ENCODE measurements at regions not wholly inside any gene's neighbourhood (a gene's known extent, or its start where the extent isn't known, plus 50 kb on each side); places are given as distances from the start of the nearest gene placed in this dataset.
"Not testable (repeated sequence)": the region's sequence is repeated elsewhere in the genome, so short reads cannot be mapped to it uniquely, and the experiment has no call there.

DNA sequence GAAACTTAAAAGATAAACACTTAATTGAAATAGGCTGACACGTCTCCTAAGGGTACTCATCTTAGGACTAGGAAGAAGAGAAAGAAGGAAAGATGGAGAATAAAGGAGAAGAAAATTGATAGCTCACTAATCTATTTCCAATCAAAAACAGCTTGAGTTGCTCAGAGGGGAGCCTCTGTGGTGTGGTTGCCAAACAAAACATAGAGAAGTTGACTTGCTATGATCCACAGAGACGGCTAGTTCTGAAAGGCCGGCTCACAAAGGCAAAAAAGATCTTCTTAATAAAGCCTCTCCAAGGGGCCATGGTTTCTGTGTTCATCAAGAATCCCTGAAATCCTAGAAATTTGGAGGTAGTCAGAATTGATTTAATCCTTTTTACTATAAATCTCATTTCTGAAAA lies 644.1 kb downstream of the LMO4 start:
- DNase-seq: no peak

DNA sequence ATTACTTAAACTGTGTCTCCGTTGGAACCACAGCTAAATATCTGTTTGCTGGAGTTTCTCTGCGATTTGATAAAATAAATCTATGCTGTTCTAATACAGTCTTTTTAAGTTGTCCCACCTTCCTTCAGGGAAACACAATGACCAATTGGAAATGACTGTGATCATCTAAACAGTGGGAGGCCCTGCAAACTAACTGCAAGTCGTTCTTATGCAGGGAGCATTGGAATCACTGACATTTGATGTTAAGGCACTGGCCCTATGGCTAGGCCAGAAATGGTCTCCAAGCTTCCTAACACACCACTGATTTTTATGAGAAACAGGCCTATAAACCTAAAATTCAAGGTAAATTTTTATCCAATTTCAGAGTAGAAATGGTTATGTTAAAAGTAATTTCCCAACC lies 645.2 kb downstream of the LMO4 start:
- no peak for DNase-seq

DNA sequence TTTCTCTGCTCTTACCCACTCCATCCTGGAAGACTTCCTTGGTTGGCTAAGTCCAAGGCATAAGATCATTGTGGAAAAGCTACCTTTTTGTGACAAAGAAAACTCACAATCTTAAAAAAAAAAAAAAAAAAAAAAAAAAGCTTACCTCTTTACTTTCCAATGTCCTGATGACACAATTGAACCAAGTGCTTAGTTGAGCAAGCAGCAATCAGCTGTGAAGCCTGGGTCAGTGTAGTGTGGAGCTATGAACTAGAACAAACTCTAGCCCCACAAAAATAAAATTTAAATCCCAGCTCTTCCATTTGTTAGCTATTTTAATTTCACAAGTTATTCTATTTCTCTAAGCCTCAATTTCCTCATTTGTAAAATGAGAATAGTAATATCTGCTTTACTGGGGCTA lies 647.6 kb downstream of the LMO4 start:
- no peak for DNase-seq

DNA sequence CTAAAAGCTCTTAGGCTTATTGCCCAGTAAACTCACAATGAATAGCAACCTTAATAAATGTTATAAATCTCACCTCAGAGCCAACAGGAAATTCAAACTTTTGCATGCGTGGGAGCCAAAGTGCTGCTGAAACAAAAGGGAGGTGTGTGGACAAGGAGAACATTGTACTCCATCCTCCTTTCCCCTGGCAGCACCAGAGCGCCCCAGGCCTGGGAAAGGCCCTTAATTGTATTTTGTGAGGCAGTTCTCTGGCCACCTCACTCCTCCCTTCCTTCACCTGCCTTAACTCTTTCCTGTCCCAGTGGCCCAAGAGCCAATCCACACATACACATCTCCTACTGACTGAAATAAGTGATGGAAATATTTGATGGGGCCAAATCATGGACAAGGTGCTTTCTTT lies 648.5 kb downstream of the LMO4 start:
- DNase-seq: no peak

DNA sequence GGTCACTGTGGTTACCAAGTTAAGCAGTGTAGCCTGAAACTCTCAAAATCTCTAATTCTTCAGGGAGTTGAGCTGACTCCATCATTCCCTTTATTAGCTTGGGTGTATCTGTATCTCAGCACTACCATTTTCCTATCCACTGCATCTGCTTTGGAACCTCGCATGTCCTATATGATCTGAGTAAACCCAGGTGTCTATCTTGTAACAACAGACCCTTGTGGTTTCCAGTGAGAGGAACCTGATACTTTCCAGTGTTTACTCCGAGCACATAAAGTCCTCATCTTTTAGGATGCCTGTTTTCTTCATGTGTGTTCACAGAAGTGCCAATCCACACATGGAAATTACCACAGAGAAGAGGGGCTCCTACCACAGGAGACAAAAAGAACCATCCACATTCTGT lies 650.4 kb downstream of the LMO4 start:
- DNase-seq: no peak

DNA sequence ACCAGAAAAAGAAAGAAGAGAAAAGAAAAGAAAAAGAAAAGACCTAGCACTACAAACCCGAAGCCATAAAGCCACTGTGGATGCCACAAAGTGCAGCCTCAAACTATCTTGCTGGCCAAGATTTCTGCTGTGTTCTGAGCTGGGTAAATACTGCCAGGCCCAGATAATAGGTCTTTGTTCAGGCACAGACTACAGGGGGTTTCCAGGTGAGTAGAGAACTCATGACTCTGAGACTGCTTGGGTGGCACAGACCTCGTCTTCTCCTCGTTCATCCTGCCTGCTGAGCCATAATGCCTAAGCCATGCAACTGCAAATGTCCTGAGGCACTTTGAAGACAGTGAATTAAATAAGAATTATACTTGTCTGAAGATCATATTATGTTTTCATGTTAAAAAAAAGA lies 651.8 kb downstream of the LMO4 start:
- DNase-seq: no peak

DNA sequence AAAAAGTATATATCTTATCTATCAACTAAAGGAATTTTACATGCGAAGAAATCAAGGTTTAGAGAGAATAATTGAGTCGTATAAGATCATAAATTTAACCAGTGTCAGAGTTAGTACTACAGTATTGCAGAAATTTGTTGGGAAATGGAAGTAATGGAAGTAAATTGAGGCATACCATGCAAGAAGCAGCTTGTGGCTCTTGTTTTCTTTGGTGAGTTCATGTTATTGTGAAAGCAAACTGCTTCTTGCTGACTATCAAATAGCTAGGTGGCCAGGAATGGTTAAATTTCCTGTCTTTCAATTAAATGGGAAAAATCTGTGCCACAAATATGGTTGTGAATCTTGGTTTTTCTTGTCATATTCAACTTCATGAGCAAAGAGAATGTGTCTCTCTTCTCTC lies 652.7 kb downstream of the LMO4 start:
- no peak for DNase-seq

DNA sequence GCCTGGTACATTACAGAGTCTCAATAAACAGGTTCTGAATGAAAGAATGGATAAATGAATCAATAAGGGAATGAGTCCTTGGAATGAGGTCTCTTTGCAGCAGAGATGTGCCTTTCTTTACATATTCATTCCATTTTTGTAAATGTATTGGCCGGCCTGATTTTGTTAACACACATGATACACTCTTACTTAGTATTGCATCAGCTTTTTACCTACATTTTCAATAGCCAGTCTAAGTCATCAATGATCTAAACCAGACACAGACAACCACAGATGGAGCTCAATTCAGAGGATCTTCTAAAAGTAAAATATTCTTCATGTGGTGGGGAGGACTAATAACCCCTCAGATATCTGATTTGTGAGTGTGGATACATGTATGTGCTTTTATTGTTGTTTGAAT lies 653.1 kb downstream of the LMO4 start:
- DNase-seq: no peak

DNA sequence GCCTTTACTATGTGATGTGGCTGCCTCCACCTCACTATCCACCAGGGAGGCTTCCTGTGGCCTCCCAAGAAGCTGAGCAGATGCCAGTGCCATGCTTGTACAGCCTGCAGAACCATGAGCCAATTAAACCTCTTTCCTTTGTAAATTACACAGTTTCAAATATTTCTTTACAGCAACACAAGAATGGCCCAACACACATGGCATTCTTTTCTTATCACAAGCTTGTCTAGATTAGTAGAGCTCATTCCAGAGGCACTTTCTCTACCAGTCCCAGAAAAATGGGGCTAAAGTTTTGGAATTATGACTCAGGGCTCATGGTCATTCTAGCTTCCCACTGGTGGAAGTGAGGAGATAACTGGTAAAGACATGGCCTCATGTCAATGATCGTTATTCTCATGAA lies 655.2 kb downstream of the LMO4 start:
- no peak for DNase-seq

DNA sequence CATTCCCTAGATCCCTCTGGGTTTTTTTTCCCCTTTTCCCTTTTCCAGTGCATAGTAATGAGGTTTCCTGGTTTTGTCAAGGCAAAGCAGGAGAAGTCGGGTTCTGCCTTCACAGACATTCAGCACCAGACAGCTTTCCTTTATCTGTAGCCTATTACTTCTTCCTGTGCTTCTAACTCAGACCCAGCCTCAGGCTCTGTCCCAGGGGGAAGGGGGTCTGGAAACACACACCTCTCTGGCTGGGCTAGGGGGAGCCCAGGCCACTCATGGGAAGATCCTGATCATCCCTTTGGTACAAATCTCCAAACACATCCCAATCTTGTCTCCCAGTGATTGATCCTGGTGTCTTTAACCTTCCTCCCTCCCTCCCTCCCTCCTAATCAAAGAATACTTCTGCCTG lies 656.4 kb downstream of the LMO4 start:
- no peak for DNase-seq

DNA sequence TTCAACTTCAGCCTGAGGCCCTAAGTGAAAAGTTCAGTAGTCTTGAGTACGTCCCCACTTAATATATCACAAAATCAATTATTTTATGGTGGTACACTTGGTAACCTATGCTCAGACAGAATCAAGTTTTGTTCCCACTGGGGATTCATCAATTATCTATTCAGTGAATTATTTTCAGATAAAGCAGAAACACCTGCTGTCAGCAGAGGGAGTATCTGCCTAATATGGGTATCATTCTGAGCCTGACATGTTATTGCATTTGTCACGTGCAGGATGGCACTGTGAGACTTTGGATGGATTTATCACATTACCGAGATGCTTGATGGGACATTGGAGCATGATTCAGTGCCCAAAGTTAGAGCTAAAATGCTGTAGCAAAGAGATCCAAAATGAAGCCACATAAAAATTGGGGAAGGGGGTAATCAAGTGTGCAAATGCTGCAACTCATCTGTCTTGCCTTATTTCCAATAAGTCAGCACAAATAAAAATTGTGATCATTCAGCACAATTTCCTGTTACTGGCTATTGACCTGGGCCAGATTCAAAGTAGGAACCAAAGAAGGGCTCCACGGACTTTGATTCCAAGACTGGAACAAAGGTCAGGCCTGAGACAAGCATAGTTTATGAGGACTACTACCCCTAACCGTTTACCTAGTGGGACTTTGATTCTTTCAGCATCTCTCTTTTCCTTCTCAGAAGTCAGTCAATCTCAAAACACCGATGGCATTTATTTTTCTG lies 657.6 kb downstream of the LMO4 start:
- no peak for DNase-seq

DNA sequence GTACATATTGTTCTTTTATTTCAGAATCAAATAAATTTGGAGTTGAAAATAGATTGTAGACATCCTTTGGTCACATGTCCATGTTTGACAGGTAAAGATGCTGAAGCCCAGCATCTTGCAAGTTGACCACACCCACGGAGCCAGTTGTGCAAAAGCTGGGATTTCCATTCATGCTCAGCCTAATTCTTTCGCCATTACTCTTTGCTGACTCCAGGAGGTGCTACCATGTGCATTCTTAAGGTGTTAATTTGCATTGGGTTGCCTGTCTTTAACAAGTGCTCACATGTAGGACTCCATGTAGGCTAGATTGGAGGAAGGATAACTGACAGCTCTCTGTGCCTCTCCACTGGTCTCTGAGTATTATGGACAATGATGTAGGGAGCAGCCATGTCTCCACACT lies 660.7 kb downstream of the LMO4 start:
- no peak for DNase-seq

DNA sequence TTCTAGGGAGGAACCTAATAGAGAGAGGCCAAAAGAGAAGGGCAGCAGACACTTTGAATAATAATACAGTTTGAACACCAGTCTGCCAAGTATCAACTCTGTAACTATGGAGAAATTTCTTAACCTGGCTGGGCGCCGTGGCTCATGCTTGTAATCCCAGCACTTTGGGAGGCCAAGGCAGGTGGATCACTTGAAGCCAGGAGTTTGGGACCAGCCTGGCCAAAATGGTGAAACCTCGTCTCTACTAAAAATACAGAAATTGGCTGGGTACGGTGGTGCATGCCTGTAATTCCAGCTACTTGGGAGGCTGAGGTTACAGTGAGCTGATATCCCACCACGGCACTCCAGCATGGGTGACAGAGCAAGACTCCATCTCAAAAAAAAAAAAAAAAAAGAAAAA lies 663.9 kb downstream of the LMO4 start:
- not testable (repeated sequence) for DNase-seq

DNA sequence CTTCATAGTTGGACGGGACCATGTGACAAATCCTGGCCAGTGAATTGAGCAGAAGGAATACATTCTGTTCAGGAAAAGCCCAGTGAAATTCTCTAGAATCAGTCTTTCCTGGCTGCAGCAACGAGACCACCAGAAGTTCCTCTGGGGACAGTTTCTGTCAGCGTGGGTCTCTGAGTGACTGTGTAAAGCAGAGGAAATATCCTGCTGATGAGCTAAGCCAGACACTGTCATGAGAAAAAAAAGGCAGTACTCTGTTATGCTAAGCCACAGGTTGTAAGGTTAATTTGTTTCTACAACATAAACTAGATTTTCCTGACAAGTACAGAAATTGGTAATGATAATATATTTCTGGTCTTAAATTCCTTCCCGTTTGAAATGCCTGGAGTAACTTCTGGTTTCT lies 664.4 kb downstream of the LMO4 start:
- DNase-seq: no peak

DNA sequence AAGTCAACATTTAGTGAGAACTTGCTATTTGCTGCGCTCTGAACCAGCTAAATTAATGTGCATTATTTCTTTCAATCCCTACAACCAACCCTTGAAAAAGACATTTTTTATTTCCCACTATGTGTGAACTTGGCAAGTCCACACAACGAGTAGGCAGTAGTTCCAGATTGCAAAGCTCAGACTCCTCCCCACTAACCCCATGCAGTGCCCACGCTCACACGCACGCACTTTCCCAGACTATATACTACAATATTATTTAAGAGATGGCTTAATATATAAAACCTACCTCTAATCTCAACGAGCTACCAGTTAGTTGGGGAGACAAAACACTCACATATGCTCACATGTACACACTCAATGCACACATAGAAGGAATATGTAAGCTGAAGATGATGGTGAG lies 671.2 kb downstream of the LMO4 start:
- no peak for DNase-seq

DNA sequence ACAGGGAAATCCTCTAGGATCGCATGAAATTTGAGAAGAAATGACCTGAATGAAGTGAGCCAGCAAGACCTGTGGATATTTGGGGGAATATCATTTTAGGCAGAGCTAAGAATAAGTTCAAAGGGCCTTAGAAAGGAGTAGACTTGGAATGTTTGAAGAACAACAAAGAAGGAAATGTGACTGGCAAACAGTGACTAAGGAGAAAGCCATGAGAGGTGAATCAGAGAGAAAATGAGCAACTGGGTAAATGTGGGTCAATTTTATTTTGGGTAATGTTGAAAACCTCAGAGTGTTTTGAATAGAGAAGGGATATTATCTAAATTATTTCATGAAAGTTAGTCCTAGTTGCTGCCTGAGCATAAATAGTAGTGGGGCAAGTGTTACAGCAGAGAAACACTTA lies 672.8 kb downstream of the LMO4 start:
- DNase-seq: no peak

DNA sequence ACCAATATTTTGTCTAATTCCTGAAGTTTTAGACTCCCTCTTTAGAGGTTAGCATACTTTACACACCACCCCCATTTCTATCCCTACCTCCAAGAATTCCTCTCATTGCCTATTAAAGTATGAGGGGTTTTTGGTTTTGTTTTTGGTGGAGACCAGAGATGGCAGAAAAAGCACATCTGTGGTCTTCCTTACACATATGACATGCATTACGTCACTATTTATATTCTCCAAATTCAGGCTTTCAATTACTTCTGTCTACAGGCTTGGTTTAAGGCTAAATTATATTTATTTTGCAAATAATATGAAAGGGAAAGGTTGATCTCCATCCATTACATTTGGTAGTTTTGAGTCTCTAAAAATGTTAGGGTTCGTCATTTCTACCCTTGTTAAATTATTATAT lies 674.6 kb downstream of the LMO4 start:
- no peak for DNase-seq

DNA sequence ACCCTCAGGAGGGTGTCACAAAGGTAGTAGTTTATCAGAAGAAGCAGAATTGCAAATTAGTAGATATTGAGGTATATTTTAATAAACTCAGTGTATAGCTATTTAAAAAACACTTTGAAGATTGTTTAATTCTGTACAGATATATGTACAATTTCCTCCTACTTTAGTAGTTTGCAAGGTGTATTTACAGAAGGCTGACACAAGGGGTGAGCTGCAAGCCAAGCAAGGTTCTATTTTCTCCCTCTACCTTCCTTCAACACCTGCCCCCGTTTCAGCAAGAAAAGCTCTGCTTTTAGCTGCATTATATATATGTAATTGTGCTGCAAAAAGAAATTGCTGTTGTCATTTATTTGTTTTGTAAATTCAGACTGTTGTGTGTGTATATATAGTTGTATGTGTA lies 674.2 kb upstream of the PKN2 start:
- DNase-seq: no peak

DNA sequence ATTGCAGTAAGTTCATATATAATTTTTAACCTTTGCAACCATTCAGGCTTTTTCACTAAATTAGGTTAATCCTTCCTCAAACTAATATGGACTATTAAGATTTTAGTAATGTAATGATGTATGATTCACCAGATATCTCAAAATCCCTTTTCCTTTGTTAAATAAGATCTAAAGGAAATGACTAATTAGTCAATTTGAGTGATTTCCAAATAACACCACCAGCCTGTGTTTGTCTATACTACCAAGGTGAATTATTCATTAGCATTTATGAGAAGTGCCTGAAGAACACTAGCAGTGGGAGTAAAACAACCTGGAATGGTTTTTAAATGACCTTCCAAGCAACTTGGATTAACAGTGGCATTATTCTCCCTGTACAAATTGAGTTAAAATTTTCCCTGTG lies 670.6 kb upstream of the PKN2 start:
- DNase-seq: no peak

DNA sequence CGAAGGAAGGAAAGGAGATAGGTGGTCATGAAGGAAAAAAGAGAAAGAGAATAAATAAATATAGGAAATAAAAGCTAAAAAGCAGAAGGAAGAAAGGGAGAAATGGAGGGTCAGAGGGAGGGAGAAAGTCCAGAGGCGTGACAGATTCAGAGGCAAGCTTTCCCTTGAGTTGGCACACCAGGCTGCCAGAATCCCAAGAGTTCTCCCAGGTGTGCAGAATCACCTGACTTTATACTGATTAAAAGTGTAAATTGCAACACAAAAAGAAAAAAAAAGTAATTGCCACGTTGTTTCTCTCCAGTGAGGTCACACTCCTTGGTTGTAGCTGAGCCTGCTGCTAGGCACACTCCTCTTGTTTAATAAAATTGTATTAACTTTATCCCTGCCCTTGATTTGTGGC lies 669.9 kb upstream of the PKN2 start:
- no peak for DNase-seq

DNA sequence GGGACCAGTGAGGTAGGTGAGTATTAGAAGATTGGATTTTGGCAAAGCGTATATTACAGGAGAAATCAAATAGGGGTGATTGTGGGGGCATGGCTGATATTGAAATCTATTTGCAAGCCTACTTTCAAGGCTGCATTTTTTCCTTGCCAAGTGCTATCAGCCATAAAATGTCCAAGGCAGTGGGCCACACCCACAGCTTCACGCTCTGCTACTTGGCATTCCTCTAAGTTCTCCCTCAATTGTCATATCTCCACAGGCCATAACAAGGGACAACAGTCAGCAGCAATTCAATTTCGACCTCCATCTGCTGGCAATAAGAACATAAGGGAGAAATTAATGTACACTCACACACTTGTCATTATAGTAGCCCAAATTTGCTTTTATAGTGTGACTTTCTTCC lies 667.1 kb upstream of the PKN2 start:
- no peak for DNase-seq

DNA sequence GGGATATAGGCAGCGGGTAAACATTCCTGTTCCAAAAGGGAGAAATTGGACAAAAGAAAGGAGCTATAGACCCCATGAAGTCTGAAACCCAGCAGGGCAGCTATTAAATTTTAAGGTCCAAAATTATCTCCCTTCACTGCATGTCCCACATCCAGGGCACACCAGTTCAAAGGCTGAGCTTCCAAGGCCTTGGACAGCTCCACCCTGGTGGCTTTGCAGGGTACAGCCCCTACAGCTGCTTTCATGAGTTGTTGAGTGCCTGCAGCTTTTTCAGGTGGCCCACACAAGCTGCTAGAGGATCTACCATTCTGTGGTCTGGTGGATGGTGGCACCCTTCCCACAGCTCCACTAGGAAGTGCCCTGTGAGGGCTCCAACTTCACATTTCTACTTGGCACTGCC lies 662.5 kb upstream of the PKN2 start:
- no peak for DNase-seq

DNA sequence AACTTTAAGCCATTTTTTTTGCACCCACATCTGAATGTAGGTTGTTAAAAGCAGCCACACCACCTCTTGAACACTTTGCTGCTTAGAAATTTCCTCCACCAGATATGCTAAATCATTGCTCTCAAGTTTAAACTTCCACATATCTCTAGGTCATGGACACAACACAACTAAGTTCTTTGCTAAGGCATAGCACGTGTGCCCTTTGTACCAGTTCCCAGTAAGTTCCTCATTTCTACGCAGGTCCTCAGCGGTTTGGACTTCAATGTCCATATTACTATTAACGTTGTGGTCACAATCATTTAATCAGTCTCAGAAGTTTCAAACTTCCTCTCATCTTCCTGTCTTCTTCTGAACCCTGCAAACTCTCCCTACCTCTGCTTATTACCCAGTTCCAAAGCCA lies 661.6 kb upstream of the PKN2 start:
- no peak for DNase-seq

DNA sequence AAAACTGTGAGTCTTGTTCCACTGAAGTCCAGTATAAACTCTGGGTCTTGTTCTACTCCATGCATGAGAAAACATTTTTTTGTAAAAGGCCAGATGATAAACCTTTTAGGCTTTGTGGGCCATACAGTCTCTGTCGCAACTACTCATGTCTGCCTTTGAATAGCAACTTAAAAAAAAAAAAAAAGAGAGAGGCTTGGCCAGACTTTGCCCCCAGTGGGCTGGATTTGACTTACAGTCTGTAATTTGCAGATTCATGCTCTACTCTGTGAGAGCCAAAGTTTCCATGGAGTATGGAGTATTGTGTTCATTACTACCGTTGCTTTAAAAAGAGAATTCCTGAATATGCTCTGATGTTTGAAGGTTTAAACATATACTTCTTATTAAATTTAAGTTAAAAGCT lies 654.9 kb upstream of the PKN2 start:
- DNase-seq: no peak

DNA sequence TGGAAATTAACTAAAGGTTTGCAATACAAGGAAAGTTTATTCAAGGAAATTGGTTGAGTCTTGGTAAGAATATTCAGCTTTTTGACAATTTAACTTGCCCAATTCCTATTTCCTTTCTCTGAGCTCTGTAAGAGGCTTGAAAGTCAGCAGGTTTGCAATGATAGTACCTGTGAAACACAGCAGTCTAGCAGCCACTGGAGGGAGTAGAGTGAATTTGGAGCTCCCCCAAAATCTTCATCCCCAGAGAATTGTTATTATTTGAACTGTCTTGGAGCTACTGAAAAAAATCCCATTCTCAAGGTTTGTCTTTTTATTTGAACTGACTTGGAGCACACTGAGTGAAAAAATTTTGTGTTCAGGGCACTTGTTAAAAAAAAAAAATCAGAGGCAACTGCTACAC lies 654.2 kb upstream of the PKN2 start:
- DNase-seq: no peak

DNA sequence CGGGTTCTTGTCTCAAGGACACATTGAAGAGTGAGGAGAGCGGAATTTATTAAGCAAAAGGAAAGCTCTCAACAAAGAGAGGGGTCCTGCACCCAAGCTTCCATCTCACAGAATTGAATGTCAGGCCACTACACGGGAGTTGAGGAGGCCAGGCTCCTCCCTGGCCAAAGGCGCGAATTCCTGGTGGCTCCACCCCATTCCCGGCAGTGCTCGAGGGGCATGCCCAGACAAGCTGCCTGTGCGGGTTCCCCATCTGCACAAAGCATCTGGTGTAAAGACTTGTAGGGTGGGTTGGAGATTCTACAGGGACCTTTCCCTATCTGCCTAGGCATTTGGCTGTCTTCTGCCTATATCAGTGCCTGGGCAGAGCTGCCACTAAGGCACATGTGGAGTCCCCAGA lies 648.5 kb upstream of the PKN2 start:
- no peak for DNase-seq

Measured in stimulated activated naive CD4-positive, alpha-beta T cell treated with Interleukin-2 at 50 U/mL for 16 hours (primary cell).